ENCODE measurements at regions not wholly inside any gene's neighbourhood (a gene's known extent, or its start where the extent isn't known, plus 50 kb on each side); places are given as distances from the start of the nearest gene placed in this dataset.

- no peak for DNase-seq (ENCODE audit: low read depth, low spot score)
These were observed 95.4 kb downstream of the RAB18 start for GRCh38 chr10:27599546-27599945.

GRCh38 chr10:27600930-27601329 lies 96.8 kb downstream of the RAB18 start:
- no peak for DNase-seq (ENCODE audit: low read depth, low spot score)

GRCh38 chr10:27601503-27601902 lies 97.4 kb downstream of the RAB18 start:
- no peak for DNase-seq (ENCODE audit: low read depth, low spot score)

- DNase-seq (ENCODE audit: low read depth, low spot score), result no peak
These were observed 97.9 kb downstream of the RAB18 start for GRCh38 chr10:27601946-27602538.

- DNase-seq (ENCODE audit: low read depth, low spot score), result no peak
These were observed 99.0 kb downstream of the RAB18 start for GRCh38 chr10:27603104-27603503.

GRCh38 chr10:27605318-27605717 lies 101.2 kb downstream of the RAB18 start:
- no peak for DNase-seq (ENCODE audit: low read depth, low spot score)

- DNase-seq (ENCODE audit: low read depth, low spot score), result no peak
These were observed 103.5 kb downstream of the RAB18 start for GRCh38 chr10:27607591-27607990.

GRCh38 chr10:27611236-27611635 lies 107.1 kb downstream of the RAB18 start:
- no peak for DNase-seq (ENCODE audit: low read depth, low spot score)

- DNase-seq (ENCODE audit: low read depth, low spot score), result no peak
These were observed 107.8 kb downstream of the RAB18 start for GRCh38 chr10:27611744-27612550.

DNA sequence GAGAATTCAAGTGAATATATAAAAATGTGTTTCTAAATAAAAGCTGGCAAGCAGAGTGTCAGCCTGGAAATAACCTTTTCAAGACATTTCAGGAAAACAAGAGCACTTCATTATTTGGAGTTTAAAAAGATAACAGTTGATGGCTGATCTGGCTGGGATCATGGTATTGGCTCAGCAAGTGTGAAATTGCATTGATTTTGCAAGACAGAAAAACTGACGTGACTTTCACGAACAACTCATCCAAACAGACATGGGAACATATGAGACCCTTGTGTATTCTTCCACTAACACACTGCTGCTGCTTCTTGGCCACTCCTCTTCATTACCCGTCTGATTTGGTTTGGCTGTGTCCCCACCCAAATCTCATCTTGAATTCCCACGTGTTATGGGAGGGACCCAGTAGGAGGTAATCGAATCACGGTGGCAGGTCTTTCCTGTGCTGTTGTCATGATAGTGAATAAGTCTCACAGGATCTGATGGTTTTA lies 108.5 kb downstream of the RAB18 start:
- no peak for DNase-seq (ENCODE audit: low read depth, low spot score)

- DNase-seq (ENCODE audit: low read depth, low spot score), result no peak
These were observed 110.7 kb downstream of the RAB18 start for GRCh38 chr10:27614776-27615175.

- DNase-seq (ENCODE audit: low read depth, low spot score), result no peak
These were observed 114.0 kb downstream of the RAB18 start for GRCh38 chr10:27618036-27618615.

DNA sequence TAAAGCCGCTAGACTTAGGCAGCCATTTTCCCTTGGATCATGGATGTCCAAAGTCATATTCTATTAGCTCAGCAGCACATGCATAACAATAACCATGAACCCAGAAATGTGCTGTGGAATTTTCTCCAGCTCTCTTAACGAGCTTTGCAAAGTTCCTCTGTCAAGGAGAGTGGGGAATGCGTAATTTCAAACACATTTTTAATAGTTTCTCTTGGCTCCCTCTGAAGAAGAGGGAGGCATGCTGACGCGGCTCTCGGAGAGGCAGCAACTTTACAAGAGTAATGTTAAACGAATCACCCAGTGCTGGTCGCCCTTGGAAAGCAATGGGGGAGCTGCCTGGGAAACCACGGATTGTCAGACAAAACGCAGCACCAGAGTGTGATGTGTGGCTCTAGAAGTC lies 114.8 kb downstream of the RAB18 start:
- DNase-seq (ENCODE audit: low read depth, low spot score), result no peak

GRCh38 chr10:27619329-27619728 lies 115.2 kb downstream of the RAB18 start:
- no peak for DNase-seq (ENCODE audit: low read depth, low spot score)

DNA sequence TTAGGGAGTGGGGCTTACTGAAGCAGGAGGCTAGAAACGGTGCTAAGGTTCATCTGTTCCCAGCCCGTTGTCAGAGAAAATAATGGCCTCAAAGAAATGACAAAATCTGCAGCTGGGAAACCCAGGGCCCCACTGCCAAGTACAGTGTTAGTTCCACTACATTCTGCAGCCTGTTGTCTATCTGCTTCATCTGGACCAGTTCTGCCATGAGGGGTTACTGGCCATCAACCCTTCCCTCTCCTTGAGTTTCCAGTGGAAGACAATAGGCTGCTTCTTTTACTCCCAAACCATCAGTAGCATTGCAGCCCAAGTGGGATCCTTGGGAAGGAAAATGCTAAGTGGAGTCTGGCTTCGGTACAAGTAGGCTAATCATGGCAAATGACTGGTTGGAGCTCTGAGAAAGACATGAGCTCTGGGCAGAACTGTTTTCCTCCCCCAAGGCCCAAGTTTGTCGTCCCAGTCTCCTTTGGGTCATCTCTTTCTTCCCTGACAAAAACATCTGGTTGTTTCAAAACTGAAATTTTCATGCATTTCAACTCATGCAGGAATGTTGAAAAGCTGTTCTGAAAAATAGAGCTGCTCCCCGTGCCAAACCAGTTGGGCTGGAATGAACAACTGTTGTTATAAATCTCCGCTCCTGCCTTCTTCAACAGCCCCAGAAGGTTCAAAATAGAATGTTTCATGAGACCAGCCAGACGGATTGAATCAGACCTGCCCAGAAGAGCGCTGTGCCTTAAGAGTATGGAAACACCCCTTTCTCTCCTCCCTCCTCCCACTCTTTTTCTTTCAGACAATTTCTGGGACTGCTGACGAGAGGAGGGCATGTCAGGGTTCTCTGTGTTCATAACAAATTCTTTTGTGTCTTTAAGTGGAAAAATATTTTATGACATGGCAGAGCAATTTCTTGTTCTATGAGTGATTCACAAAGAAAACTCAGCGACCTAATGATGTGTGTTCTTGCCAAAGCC lies 116.6 kb downstream of the RAB18 start:
- peak; percentile 26 for DNase-seq (ENCODE audit: low read depth, low spot score)

GRCh38 chr10:27621461-27621860 lies 117.4 kb downstream of the RAB18 start:
- DNase-seq (ENCODE audit: low read depth, low spot score), result no peak

- no peak for DNase-seq (ENCODE audit: low read depth, low spot score)
These were observed 118.5 kb downstream of the RAB18 start for GRCh38 chr10:27622596-27622995.
